GM18870 (cell line): ENCODE measurements at regions not wholly inside any gene's neighbourhood (a gene's known extent, or its start where the extent isn't known, plus 50 kb on each side); places are given as distances from the start of the nearest gene placed in this dataset.
"Not testable (repeated sequence)": the region's sequence is repeated elsewhere in the genome, so short reads cannot be mapped to it uniquely, and the experiment has no call there.

Experiments
- ATAC-seq: cut with Tn5 transposase; IDR thresholded peaks from one replicate; pipeline ENCODE4 v1.9.1; 2021; ENCODE audit warnings: moderate library complexity; ENCODE audit not compliant: unreplicated experiment

DNA sequence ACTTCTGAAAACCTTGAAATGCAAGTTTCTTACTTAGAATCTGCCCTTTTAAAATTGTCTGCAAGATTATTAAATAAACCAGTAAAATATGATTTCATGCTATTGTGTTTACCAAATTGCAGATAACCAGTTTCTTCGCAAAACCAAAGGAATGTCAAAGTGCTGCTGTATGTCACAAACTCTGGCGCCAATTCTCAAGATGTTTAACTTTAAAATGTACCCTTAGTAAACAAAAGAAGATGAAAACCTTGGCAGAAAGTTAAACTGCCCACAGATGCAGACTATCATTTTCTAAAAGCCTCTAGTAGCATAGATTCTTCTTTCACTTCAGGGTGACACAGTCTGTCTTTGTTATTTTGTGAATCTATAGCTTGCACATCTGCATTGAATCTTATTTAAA lies 189.2 kb downstream of the SLITRK6 start:
- no peak for ATAC-seq

DNA sequence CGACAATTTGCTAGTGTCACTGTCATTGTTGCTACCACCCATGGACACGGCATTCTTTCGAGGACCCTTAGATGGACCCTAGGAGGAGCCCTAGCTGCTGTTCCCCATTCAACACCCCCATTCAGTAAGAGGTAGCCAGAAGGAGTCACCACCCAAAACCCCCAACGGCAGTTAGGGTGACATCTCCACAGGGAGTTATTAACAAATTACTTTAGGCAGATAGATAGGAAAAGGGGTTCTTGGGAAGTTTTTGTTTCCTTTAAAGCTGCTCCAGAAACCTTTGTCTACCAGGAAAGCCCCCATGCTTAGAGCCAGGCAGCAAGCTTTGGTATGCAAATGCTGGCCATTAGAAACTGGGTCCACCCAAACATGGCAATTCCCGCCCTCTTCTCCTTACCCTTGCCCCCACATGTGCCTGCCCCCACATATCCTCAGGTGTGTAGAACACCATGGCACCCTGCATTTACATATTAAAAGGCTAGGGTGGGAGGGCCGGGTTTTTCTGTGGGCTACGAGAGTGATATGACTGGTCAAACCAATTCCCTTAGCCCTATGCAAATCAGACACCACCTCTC lies 190.9 kb downstream of the SLITRK6 start:
- ATAC-seq = no peak

DNA sequence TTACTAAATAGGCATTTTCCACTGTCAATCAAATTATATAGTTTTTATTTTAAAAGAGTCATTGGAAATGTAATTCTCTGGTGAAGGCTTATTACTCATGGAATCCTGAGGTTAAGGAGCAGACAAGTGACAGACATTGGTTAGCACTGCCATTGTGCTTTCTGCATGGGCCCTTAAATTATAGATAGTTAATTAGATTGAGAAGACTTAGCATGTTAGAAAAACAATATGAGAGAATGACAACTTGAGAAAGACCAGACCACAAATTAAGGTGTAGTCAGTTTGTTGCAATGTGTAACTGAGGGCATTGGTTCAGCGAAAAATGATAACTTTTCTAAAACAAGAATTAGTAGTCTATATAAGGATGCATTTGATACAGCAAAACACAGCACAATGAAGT lies 195.5 kb downstream of the SLITRK6 start:
- ATAC-seq = no peak

DNA sequence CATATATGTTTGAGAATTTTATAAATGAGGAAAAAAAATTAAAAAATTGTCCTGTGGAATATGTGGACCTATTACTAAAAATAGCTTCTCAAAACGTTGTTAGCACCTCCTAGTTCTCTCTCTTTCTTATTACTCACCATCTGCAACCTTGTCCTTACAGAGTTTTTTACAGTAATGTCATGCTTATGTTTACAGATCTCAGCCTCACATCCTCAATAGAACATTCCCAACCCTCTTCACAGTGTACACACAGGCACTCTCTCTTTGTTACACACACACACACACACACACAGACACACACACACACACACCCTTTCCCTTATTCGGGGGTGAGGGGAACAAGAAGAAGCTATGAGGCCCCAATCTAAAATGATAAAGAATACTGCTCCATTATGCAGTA lies 197.7 kb downstream of the SLITRK6 start:
- no peak for ATAC-seq

DNA sequence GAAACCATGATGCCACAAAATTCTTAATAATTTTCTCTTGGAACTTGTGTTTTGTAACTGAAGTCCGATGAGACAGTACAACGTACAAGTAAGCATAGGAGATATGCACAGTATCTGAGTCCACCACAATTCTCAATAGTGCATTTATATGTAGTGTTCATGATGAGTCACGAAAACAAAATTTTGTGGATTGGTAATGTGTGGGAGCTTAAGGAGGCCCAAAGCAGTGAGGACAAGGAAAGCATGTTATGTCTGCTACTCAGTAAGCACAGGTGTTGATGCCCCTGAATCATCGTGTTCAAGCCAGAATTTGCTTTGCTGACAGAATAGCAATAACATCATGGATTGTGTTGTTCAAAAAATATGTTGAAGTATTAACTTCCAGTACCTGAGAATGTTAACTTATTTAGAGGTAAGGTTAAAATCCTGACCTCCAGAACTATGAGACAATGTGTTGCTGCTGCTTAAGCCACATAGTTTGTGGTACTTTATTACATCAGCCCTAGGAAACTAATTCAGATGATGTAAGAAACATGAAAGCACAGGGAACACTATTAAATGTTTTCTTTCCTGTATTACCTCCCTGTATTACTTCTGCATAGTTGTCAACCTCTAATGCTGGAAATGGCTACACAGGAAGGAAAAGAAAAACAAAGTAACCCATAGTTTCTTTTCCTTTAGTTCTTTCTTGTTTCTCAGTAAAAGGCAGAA lies 201.3 kb downstream of the SLITRK6 start:
- ATAC-seq = no peak

DNA sequence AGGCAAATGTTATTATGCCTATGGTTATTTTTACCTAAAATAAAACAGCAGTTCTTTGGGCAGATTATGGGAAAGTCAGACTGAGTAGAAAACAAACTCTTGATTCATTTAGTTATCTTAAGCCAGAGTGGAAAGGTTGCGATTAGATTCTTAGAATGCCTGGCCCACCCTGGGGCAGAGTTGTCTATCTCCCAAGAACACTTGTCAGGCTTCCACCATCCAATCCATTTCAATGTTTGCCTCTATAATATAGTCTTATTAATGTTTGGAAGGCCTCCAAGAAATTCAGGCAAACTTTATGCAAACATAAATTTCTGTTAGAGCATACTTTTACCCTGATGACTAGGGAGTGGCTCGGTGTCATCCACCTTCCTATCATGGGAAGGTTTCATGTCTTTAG lies 207.0 kb downstream of the SLITRK6 start:
- ATAC-seq = no peak

DNA sequence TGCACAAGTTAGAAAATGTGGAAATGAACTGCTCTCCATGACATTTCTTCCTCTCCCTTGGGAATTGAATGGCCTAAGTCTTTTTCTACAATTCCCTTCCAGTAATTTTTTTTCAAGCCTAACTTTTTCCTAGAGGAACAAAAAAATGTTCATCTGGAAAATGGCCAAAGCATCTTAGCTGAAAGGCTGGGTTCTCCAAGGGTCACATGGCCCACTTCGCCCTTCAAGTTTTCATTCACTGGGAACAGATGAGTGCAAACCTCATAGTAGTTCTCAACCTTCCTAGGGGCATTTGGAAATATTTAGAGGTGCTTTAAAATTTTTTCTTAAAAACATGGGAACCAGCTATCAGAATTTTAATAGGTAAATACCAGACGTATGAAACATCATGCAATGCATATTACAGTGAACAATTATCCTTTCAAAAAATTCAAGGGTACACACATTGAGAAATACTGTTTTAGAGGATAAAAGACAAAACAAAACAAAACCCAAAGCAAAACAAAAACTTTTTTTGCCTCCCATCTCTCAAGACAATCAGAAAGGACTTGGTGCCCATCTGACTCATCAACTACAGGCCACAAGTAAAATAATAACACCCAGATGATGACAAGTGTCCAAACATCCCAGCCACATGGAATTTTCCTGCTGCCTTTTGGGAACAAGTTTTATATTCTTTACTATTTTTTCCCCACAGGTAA lies 208.8 kb downstream of the SLITRK6 start:
- ATAC-seq = no peak

DNA sequence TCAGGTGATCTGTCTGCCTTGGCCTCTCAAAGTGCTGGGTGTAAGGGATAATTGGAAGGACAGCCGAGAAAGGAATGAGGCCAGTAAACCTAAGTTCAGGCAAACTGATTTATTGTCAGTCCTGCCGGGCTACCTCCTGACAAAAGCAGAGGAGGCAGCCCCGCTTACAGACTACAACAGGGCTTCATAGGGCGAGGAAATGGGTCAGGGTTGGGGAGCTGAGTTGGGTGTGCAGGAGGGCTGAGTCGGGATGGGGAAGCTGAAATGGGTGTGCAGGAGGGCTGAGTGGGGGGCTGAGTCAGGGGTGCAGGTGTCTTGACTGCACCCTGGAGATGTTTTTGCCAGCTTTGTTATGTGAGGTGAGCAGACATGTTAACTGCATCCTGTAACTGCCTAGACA lies 210.2 kb downstream of the SLITRK6 start:
- no peak for ATAC-seq

DNA sequence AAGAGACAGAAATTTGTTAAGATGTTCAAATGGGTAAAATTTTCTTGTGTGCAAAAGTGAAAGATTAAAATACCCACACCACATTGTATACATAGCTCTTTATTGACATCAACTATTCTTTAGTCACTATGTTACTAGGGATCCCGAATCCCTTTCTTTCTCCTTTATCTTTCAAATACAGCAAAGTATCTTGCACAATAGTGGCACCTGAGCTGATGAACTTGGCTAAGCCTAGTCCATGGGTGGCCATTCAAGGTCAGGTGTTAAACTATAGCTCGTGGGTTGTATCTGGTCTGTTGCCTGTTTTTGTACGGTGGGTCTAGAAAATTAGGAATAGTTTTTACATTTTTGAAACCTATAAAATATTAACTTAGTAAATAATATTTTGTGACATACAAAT lies 210.9 kb downstream of the SLITRK6 start:
- no peak for ATAC-seq

DNA sequence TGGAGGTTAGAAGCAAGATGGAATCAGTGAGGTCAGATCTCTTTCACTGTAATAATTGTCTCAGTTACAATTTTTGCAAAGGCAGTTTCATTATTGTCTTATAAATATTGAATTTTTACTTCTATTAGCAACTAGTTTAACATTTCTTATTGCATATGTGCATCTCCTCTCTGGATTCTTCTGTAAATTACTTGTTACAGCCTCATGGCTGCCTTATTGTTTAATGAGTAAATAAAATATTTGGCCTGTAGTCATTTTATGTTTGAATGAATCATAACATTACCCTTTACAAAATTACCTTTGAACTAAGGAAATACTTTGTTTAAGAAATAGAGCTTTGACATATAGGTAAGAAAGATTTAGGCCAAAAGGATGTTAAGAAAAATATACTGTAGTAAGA lies 212.4 kb downstream of the SLITRK6 start:
- ATAC-seq = no peak

DNA sequence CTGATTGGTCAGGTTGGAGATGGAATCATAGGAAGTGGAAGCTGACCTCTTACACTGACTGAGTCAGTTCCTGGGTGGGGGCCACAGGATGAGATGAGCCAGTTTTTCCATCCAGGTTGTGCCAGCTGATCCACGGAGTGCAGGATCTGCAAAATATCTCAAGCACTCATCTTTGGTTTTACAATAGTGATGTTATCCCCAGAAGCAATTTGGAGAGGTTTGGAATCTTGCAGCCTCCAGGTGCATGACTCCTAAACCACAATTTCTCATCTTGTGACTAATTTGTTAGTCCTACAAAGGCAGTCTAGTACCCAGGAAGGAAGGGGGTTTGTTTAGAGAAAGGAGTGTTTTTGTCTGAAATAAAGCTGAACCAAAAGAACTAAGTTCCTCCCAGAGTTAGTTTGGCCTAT lies 212.8 kb downstream of the SLITRK6 start:
- no peak for ATAC-seq

DNA sequence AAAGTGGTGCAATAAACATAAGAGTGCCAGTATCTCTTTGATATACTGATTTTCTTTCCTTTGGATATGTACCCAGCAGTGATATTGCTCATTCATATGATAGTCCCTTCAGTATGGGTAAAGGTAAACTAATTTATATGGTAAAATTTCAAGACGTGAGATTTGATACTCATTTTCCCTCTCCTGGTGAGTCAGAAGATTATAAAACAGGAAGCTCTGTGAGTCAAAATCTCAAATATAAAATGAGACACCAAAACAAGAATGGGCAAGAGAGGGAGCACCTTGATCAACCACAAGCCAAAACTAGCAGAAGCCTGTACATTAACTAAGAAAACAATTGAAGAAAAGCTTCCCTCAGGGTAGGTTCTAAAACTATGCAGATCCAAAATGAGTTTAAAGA lies 216.3 kb downstream of the SLITRK6 start:
- ATAC-seq = no peak

DNA sequence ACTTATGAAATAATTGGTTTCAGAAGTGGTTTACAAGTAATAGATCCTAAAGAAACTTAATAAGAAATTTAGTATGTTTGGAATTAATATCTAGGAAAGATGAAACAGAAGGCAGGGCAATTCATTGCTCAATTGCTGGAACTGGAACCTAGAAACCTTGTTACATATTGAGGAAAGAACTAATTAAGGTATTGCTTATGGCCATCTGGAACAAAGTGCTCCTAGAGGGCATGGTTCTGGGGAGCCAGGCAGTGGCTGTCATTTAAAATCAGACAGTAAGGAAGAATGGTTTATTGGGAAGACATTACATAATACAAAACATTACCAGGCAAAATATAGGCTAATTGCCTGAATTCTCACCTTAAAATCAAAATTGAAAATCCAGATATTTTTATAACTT lies 224.1 kb downstream of the SLITRK6 start:
- ATAC-seq = no peak

DNA sequence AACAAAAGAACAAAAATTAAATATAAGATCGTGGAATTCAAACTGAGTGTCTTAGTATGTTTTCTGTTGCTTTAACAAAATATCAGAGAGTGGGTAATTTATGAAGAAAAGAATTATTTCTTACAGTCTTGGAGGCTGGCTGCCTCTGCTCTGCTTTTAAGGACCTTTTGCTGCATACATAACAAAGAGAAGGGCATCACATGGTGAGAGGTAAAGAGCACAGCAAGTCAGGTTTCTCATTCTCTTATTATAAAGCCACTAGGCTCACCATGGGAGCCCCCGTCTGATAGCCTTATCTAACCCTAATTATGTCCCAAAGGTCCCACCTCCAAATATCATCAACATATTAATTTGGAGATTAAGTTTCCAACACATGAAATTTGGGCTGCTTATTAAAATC lies 231.3 kb downstream of the SLITRK6 start:
- no peak for ATAC-seq

DNA sequence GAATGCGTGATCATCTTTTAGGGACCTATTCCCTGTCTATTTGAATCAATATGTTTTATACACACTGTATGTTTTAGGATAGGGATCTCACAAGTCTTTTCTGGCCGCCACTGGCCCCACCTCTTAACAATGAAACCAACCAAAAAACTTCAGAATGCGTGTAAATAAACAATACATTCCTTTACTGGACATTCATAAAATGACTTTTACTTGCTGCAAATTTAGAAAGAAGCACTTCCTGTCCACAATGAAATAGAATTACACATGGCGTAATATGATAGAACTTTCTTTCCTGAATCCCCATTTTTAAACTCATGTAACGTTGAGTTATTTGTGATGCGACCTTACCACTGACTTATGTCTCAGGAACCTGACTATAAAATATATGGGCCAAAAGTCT lies 233.6 kb downstream of the SLITRK6 start:
- no peak for ATAC-seq

DNA sequence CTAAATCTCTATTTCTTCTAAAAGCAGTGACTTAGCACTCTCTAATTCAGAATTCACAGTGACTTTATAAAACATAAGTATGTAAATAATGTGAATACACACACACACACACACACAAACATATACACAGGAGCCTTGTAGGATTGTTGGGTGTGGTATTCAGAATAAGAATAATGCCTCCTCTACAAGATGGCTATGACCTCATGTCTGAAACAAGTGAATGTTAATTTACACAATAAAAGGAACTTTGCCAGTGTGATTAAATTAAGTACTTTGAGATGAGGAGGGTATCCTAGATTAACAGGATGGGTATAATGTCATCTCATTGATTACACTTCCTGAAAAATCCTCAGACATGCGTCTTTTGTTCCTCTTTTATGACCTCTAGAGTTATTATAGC lies 234.6 kb downstream of the SLITRK6 start:
- ATAC-seq = no peak

DNA sequence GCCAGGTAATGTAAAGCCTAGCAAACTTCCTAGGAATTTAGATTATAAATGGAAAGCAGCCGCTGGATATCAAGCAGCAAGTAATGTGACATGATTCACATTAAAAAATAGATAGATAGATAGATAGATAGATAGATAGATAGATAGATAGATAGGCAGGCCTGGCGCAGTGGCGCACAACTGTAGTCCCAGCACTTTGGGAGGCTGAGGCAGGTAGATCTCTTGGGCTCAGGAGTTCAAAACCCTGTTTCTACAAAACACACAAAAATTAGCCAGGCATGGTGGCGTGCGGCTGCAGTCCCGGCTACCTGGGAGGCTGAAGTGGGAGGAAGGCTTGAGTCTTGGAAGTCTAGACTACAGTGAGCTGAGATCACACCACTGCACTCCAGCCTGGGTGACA lies 236.9 kb downstream of the SLITRK6 start:
- ATAC-seq = no peak

DNA sequence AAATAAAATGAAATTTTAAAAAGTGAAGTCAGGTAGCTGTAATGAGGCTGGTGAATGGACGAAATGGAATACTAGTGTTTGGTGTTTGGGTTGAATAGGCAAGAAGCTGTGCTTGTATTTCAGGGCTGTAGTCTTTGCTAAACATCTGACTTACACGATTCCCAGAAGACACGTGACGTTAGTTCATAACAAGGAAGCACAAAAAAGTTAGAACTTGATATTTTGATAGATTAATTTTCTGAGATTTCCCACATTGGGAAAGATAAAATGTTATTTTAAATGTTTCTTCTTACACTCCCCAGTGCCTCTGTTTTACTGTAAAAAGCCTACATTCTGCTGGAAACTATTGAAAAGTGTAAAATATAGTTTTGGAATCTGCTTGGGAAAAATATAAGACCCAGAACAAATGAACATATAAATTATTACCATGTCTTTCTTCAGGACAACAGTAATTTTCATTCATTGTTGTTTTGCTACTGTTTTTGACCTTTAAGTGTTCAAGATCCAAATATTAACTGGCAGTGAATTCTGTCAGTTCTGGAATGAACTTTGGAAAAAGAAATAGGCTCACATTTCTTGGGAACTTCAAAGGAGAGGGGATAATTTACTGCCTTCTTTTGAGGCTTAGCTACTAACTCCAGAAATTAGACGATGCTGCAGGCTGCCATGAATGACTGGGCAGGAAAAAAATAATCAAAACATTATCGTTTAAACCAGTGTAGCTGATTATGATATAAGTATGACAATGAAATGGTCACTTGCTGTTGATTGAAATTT lies 241.3 kb downstream of the SLITRK6 start:
- ATAC-seq = no peak

DNA sequence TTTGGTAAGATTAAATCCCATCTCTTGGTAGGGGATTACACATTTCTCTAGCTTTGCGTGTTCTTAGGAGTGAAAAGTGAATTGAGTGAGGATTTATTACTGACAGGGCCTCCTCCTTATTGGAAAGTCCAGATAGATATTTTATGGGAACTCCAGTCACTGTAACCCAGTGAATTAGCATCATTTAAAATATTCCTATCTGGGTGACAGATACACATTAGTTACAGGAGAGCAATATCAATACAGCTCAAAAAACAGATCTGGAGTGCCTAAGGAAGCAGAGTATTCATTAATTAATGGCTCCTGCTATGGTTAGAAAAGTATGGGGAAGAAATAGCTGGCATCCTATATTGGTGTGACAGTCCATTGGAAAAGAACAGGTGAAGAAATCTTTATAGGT lies 248.2 kb downstream of the SLITRK6 start:
- ATAC-seq = no peak

DNA sequence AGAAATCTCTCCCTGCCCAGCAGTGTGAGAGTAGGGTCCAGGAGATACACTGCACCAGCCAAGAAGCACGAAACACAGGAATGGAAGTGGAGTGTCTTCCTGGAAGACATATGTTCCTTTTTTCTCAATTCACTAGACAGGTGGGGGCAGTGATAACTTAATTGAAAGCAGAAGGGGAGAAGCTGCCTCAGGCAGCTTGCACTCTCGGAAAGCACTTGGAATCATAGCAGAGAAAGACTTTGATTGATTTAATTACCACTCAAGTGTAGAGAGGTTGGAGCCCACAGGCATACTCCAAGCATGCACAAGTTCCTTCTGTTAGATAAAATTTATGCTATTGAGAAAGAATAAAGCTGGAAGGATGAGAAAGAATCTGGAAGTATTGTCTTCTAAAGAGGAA lies 249.4 kb downstream of the SLITRK6 start:
- no peak for ATAC-seq

DNA sequence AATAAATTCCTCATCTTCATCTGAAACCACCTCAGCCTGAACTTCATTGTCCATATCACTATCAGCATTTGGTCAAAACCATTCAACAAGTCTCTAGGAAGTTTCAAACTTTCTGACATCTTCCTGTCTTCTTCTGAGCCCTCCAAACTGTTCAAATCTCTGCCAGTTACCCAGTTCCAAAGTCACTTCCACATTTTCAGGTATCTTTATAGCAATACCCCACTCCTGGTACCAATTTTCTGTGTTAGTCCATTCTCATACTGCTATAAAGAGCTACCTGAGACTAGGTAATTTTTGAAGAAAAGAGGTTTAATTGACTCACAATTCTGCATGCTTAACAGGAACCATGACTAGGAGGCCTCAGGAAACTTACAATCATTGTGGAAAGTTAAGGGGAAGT lies 250.4 kb downstream of the SLITRK6 start:
- not testable (repeated sequence) for ATAC-seq

DNA sequence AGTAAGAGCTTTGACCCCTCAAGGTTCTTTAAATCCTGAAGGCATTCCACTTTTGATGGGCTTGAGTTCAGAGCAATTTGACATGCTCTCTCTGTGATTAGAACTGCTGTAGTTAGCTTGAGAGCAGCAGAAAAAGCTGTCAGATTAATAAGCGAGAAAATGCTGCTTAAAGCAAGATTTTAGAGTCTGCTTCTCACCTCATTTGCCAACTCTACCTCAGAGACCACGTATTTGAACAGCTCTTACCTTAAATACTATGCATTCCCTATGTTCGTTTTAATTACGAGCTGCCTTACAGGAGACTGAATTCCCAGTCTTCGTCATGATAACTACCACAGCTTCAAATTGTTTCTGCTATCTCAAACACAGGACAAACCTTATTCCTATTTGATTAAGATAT lies 253.4 kb downstream of the SLITRK6 start:
- ATAC-seq = no peak
